Right atrium auricular region (tissue), 2 donors: ENCODE measurements at regions not wholly inside any gene's neighbourhood (a gene's known extent, or its start where the extent isn't known, plus 50 kb on each side); places are given as distances from the start of the nearest gene placed in this dataset.

Source experiments
- DNase-seq: peaks from one replicate; pipeline ENCODE4 v3.0.0-alpha.2; 2019; ENCODE audit warnings: low spot score
- H3K27ac ChIP-seq, 2 donors: fragments of 200-600 bp; sonication (generic); 1 replicate in 1 of 2; 2 replicates in 1 of 2; pipeline ENCODE4 v1.5.1; 2016 to 2019
- H3K27me3 ChIP-seq, 2 donors: fragments of 200-600 bp; sonication (generic); one replicate each; pipeline versions ENCODE4 v1.5.1 to v1.6.0; 2017 to 2019
- H3K36me3 ChIP-seq: fragments of 200-600 bp; sonication (generic); one replicate; pipeline ENCODE4 v1.5.1; 2016
- H3K4me1 ChIP-seq, 2 donors: fragments of 200-600 bp; sonication (generic); one replicate each; pipeline versions ENCODE4 v1.5.1 to v1.6.0; 2017 to 2019
- H3K4me3 ChIP-seq, 2 donors: fragments of 200-600 bp; sonication (generic); 1 replicate in 1 of 2; 2 replicates in 1 of 2; pipeline ENCODE4 v1.5.1; 2017 to 2019; ENCODE audit warnings: mild to moderate bottlenecking in 1 of 2, moderate library complexity in 1 of 2
- H3K9me3 ChIP-seq, 2 donors: fragments of 200-600 bp; sonication (generic); one replicate each; pipeline ENCODE4 v1.5.1; 2019
- TF ChIP-seq, protein P1 (sequence below), 2 donors: fragments of 200-600 bp; sonication (generic); IDR thresholded peaks; one replicate each; pipeline ENCODE4 v1.5.1; 2019; ENCODE audit warnings: antibody characterized with exemption in 2 of 2

DNA sequence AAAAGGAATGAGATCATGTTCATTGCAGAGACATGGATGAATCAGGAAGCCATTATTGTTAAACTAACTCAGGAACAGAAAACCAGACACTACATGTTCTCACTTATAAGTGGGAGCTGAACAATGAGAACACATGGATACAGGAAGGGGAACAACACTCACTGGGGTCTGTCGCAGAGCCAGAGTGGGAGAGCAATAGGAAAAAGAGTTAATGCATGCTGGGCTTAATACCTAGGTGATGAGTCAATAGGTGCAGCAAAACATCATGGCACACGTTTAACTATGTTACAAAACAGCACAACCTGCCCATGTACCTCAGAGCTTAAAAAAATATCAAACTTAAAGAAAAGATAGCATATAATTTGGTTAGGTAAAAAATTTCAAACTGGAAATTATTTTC is 281.4 kb downstream of the PABPC4L start:
- no peaks in the 10 kb centered on the region for H3K27me3 ChIP-seq
- TF ChIP-seq, protein P1, sequence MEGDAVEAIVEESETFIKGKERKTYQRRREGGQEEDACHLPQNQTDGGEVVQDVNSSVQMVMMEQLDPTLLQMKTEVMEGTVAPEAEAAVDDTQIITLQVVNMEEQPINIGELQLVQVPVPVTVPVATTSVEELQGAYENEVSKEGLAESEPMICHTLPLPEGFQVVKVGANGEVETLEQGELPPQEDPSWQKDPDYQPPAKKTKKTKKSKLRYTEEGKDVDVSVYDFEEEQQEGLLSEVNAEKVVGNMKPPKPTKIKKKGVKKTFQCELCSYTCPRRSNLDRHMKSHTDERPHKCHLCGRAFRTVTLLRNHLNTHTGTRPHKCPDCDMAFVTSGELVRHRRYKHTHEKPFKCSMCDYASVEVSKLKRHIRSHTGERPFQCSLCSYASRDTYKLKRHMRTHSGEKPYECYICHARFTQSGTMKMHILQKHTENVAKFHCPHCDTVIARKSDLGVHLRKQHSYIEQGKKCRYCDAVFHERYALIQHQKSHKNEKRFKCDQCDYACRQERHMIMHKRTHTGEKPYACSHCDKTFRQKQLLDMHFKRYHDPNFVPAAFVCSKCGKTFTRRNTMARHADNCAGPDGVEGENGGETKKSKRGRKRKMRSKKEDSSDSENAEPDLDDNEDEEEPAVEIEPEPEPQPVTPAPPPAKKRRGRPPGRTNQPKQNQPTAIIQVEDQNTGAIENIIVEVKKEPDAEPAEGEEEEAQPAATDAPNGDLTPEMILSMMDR (IDR thresholded peaks at IDR 0.05), result no peak
- DNase-seq, result no peak
- no peaks in the 10 kb centered on the region for H3K9me3 ChIP-seq
- no peak overlapping the region for H3K4me3 ChIP-seq
- no peaks in the 10 kb centered on the region for H3K36me3 ChIP-seq
- no peaks in the 10 kb centered on the region for H3K4me1 ChIP-seq
- no peak overlapping the region for H3K27ac ChIP-seq

DNA sequence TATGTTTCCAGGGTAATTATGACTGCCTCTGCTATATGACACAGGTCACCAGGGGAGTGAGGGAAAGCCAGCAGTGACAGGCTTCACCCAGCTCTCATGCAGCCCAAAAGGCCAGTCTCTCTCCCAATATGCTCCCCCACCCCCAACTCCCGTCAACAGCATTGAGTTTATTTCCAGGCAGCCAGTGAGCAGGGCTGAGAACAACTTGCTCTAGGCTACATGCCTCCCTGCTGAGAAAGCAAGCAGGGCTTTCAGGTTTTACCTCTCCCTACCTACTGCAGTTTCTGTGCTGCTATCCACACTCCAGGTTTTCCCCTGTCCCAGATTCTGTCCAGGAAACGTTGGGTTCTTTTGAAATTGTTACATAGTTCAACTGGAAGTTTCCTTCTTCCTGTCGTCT is 291.4 kb downstream of the PABPC4L start:
- Histone ChIP-seq H3K4me3 (no peak overlapping the region), H3K27me3 (no peaks in the 10 kb centered on the region), H3K9me3 (peaks cover 0 to 12% of the 10 kb centered on the region in 2 donors), H3K27ac (no peak overlapping the region), H3K36me3 (no peaks in the 10 kb centered on the region), H3K4me1 (no peaks in the 10 kb centered on the region)
- no peak for DNase-seq
- TF ChIP-seq, protein P1 (IDR thresholded peaks at IDR 0.05), result no peak

DNA sequence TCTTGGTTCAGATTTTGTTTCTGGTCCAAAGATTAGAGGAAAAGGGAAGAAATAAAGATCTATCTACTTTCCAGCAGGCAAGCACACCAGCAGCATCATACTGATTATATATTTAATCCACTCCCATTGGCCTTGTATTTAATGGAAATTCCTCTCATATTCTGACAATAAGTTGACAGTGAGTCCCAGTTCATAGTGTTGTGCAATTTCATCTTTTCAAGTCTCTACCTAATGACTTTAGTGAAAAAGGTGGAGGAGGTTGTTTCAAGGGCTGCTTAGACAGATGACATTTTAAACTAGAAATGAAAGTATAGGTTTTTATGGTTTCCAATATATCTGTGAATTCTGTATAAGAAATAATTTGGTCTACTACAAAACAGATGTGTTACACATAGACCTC is 298.6 kb downstream of the PABPC4L start:
- DNase-seq, result no peak
- no peaks in the 10 kb centered on the region for H3K4me1 ChIP-seq
- H3K4me3 ChIP-seq, result no peak overlapping the region
- peaks cover 0 to 7% of the 10 kb centered on the region in 2 donors for H3K9me3 ChIP-seq
- H3K36me3 ChIP-seq, result no peaks in the 10 kb centered on the region
- TF ChIP-seq, protein P1 (IDR thresholded peaks at IDR 0.05), result no peak
- H3K27ac ChIP-seq, result no peak overlapping the region
- no peaks in the 10 kb centered on the region for H3K27me3 ChIP-seq

DNA sequence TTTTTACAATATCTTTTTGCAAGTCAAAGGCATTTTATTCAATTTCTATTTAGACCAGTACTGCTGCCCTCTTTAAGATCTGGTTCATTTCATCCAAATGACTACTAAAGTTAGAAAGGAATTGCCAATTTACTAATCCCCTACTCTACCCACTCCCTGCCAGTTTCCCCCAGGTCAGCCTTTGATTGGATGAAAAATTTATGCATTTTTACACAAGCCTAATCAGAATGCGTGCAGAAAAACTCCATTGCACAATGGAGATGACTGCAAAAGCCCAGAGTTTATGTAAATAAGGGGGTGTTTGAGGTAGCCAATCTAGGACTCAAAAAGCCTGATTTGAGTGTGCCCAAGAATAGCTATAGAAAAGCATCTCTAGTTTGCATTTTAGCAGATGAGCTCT is 310.6 kb downstream of the PABPC4L start:
- Histone ChIP-seq H3K27ac (no peak overlapping the region), H3K36me3 (no peaks in the 10 kb centered on the region), H3K4me1 (no peaks in the 10 kb centered on the region), H3K27me3 (no peaks in the 10 kb centered on the region), H3K4me3 (no peak overlapping the region), H3K9me3 (no peaks in the 10 kb centered on the region)
- TF ChIP-seq, protein P1 (IDR thresholded peaks at IDR 0.05), result no peak
- DNase-seq, result no peak

DNA sequence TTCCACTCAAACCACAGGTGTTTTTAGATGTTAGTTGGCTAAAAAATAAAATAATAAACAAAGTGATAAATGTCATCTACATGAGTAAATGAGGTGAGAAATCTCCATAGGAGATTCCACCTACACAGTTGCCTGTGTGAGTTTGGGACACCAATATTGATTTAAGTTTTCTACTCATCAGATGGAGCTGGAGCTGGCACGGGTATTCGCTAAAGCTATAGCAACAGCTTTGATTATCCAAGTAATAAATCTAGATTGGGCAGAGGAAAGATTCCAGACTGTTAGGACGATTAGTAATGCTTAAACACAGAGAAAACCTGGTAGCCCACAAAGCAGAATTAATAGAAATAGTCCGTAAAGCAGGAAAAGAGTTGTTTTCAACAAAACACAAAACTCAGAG is 313.9 kb downstream of the PABPC4L start:
- Histone ChIP-seq H3K27ac (no peak overlapping the region), H3K27me3 (no peaks in the 10 kb centered on the region), H3K36me3 (no peaks in the 10 kb centered on the region), H3K9me3 (no peaks in the 10 kb centered on the region), H3K4me1 (no peaks in the 10 kb centered on the region), H3K4me3 (no peak overlapping the region)
- TF ChIP-seq, protein P1 (IDR thresholded peaks at IDR 0.05), result no peak
- no peak for DNase-seq

DNA sequence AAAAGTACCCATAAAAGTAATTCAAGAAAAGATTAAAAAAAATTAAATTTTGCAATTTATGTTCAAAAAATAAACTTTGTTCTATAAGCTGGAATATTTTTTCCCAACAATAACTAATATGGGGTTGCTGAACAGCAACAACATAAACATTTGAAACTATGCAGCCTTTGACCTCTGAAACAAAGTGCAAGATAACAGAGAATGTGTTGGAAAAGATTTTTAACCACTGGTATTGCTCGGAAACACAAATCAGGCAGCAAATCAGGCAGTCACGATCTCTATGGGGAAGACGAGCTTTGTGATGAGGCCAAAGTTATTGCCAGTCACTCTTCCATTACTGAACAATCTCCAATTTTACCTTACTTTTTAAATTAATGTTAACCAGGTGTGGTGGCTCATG is 332.1 kb downstream of the PABPC4L start:
- Histone ChIP-seq H3K27ac (no peak overlapping the region), H3K4me3 (no peak overlapping the region), H3K9me3 (no peaks in the 10 kb centered on the region), H3K36me3 (no peaks in the 10 kb centered on the region), H3K4me1 (no peaks in the 10 kb centered on the region), H3K27me3 (no peaks in the 10 kb centered on the region)
- TF ChIP-seq, protein P1 (IDR thresholded peaks at IDR 0.05), result no peak
- DNase-seq, result no peak
